OCI-LY1 (cell line): ENCODE measurements at regions not wholly inside any gene's neighbourhood (a gene's known extent, or its start where the extent isn't known, plus 50 kb on each side); places are given as distances from the start of the nearest gene placed in this dataset.

Experiments used
- CTCF ChIP-seq: fragments of 200-600 bp; sonication (generic), shearing (Covaris generic); IDR thresholded peaks from 2 replicates; pipeline ENCODE4 v1.5.1; 2017; ENCODE audit warnings: mild to moderate bottlenecking, antibody characterized with exemption, low read length, moderate library complexity, mixed read lengths
- EZH2 ChIP-seq: fragments of 200-600 bp; sonication (generic), shearing (Covaris generic); IDR thresholded peaks from 2 replicates; pipeline ENCODE4 v1.8.0; 2017; ENCODE audit warnings: borderline replicate concordance, mixed run types, mild to moderate bottlenecking, antibody characterized with exemption, low read length, moderate library complexity, mixed read lengths

GRCh38 chr1:219060798-219061197, 112.9 kb upstream of the LYPLAL1 start:
- TF ChIP-seq CTCF = no peak
- no peak for TF ChIP-seq EZH2
